ENCODE measurements at regions not wholly inside any gene's neighbourhood (a gene's known extent, or its start where the extent isn't known, plus 50 kb on each side); places are given as distances from the start of the nearest gene placed in this dataset.

DNA sequence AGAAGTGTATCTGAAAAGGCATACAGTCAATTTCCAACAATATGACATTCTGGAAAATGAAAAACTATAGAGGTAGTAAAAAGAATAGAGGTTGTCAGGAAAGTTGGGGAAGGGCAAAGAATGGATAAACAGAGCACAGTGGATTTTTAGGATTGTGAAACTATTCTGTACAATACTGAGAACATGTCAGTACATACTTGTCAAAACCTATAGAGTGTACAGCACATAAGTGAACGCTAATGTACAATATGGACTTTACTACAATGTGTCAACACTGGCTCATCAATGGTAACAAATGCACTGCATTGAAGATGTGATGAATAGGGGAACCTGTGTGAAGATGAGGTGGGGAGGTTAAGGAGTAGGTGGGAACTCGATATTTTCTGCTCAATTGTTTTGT lies 483.0 kb upstream of the PFKP start:
- TF ChIP-seq, protein P1, sequence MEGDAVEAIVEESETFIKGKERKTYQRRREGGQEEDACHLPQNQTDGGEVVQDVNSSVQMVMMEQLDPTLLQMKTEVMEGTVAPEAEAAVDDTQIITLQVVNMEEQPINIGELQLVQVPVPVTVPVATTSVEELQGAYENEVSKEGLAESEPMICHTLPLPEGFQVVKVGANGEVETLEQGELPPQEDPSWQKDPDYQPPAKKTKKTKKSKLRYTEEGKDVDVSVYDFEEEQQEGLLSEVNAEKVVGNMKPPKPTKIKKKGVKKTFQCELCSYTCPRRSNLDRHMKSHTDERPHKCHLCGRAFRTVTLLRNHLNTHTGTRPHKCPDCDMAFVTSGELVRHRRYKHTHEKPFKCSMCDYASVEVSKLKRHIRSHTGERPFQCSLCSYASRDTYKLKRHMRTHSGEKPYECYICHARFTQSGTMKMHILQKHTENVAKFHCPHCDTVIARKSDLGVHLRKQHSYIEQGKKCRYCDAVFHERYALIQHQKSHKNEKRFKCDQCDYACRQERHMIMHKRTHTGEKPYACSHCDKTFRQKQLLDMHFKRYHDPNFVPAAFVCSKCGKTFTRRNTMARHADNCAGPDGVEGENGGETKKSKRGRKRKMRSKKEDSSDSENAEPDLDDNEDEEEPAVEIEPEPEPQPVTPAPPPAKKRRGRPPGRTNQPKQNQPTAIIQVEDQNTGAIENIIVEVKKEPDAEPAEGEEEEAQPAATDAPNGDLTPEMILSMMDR (IDR thresholded peaks at IDR 0.05): no peak
- no peak for TF ChIP-seq POLR2A (IDR thresholded peaks at IDR 0.05)

All from sigmoid colon (tissue), 3 donors.